ENCODE measurements at regions not wholly inside any gene's neighbourhood (a gene's known extent, or its start where the extent isn't known, plus 50 kb on each side); places are given as distances from the start of the nearest gene placed in this dataset.

GRCh38 chr16:74186561-74186971 is 110.0 kb upstream of the PSMD7 start:
- H3K27ac ChIP-seq: no peak overlapping the region
- no peak for DNase-seq
- H3K36me3 ChIP-seq: no peaks in the 10 kb centered on the region
- no peak overlapping the region for H3K4me3 ChIP-seq
- no peak for TF ChIP-seq CTCF (IDR thresholded peaks at IDR 0.05)
- no peak for FAIRE-seq
- no peaks in the 10 kb centered on the region for H3K27me3 ChIP-seq
- H3K4me1 ChIP-seq: no peaks in the 10 kb centered on the region
- no peaks in the 10 kb centered on the region for H3K9me3 ChIP-seq
- intact Hi-C loops (cut with DNase I): no loop called here
- ATAC-seq: no peak
- WGBS, 2 donors: 71 to 74% methylated on average over 3 of the region's 3 CpGs

GRCh38 chr16:74184839-74185238 is 111.8 kb upstream of the PSMD7 start:
- WGBS, 2 donors: 86 to 89% methylated on average over 5 of the region's 5 CpGs
- no peak for ATAC-seq
- intact Hi-C loops (cut with DNase I): no loop called here
- H3K9me3 ChIP-seq: no peaks in the 10 kb centered on the region
- H3K27ac ChIP-seq: no peak overlapping the region
- FAIRE-seq: no peak
- TF ChIP-seq CTCF (IDR thresholded peaks at IDR 0.05): no peak
- H3K36me3 ChIP-seq: no peaks in the 10 kb centered on the region
- H3K27me3 ChIP-seq: no peaks in the 10 kb centered on the region
- H3K4me3 ChIP-seq: no peak overlapping the region
- H3K4me1 ChIP-seq: no peaks in the 10 kb centered on the region
- no peak for DNase-seq

GRCh38 chr16:74183601-74184360 is 112.8 kb upstream of the PSMD7 start:
- H3K27ac ChIP-seq: no peak overlapping the region
- no peak overlapping the region for H3K4me3 ChIP-seq
- TF ChIP-seq CTCF (IDR thresholded peaks at IDR 0.05): no peak
- ATAC-seq: no peak
- intact Hi-C loops (cut with DNase I): no loop called here
- no peak for DNase-seq
- 84 to 88% methylated on average over 4 of the region's 4 CpGs for WGBS, 2 donors
- FAIRE-seq: no peak
- H3K27me3 ChIP-seq: no peaks in the 10 kb centered on the region
- H3K36me3 ChIP-seq: no peaks in the 10 kb centered on the region
- H3K9me3 ChIP-seq: no peaks in the 10 kb centered on the region
- no peaks in the 10 kb centered on the region for H3K4me1 ChIP-seq

- ATAC-seq (peak; percentile 59 to 79 (median 69)), FAIRE-seq (peak; percentile 65), DNase-seq (peak in 3 of 6 donors; percentile 9 to 17 (median 11))
- intact Hi-C loops (cut with DNase I): no loop called here
- no peaks in the 10 kb centered on the region for H3K27me3 ChIP-seq
- H3K9me3 ChIP-seq: no peaks in the 10 kb centered on the region
- no peaks in the 10 kb centered on the region for H3K36me3 ChIP-seq
- no peak overlapping the region for H3K27ac ChIP-seq
- no peak for TF ChIP-seq CTCF (IDR thresholded peaks at IDR 0.05)
- peak overlapping the region in 1 of 4 donors; percentile 15 for H3K4me3 ChIP-seq
- WGBS, 2 donors: 18 to 21% methylated on average over 8 of the region's 8 CpGs
- peaks cover 0 to 9% (median 5%) of the 10 kb centered on the region in 3 donors for H3K4me1 ChIP-seq
Measured at GRCh38 chr16:74169687-74170376, 126.8 kb upstream of the PSMD7 start.

GRCh38 chr16:74169066-74169465 is 127.5 kb upstream of the PSMD7 start:
- Histone ChIP-seq H3K36me3 (no peaks in the 10 kb centered on the region), H3K27me3 (no peaks in the 10 kb centered on the region), H3K9me3 (no peaks in the 10 kb centered on the region), H3K4me1 (peaks cover 0 to 9% (median 5%) of the 10 kb centered on the region in 3 donors), H3K4me3 (no peak overlapping the region), H3K27ac (no peak overlapping the region)
- DNase-seq: no peak
- intact Hi-C loops (cut with DNase I): no loop called here
- ATAC-seq: no peak
- no peak for TF ChIP-seq CTCF (IDR thresholded peaks at IDR 0.05)
- 87 to 89% methylated on average over 3 of the region's 3 CpGs for WGBS, 2 donors
- FAIRE-seq: no peak
